ENCODE measurements at regions not wholly inside any gene's neighbourhood (a gene's known extent, or its start where the extent isn't known, plus 50 kb on each side); places are given as distances from the start of the nearest gene placed in this dataset.

DNA sequence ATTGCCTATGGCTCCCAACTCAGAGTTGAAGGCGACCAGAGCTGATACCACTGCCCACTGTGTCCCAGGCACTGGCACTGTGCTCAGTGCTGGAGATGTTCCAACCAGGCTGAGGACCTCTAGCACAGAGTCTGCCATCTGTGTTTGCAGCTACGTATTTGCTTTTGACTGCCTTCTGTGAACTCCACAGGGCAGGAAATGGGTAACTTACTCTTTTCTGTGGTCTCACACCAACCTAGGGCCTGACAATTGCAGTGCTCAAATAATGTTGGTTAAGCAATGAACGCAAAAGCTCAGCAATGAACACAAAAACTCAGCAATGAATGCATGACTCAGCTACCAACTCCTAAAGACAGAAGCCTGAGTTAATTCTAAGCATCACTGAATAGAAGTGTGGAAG, 202.8 kb downstream of the NUAK1 start:
- no peak overlapping the region for H3K27ac Mint-ChIP-seq
- no peaks in the 10 kb centered on the region for H3K36me3 Mint-ChIP-seq (ENCODE audit: low read depth)
- WGBS, 2 experiments (ENCODE audit: insufficient coverage in 1 of 2, insufficient read length in 1 of 2) = 88 to 90% methylated on average over 3 of the region's 3 CpGs
- no peaks in the 10 kb centered on the region for H3K27me3 ChIP-seq (ENCODE audit: control insufficient read depth, insufficient read depth, low read length, poor library complexity, severe bottlenecking)
- TF ChIP-seq, protein P1, sequence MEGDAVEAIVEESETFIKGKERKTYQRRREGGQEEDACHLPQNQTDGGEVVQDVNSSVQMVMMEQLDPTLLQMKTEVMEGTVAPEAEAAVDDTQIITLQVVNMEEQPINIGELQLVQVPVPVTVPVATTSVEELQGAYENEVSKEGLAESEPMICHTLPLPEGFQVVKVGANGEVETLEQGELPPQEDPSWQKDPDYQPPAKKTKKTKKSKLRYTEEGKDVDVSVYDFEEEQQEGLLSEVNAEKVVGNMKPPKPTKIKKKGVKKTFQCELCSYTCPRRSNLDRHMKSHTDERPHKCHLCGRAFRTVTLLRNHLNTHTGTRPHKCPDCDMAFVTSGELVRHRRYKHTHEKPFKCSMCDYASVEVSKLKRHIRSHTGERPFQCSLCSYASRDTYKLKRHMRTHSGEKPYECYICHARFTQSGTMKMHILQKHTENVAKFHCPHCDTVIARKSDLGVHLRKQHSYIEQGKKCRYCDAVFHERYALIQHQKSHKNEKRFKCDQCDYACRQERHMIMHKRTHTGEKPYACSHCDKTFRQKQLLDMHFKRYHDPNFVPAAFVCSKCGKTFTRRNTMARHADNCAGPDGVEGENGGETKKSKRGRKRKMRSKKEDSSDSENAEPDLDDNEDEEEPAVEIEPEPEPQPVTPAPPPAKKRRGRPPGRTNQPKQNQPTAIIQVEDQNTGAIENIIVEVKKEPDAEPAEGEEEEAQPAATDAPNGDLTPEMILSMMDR (conservative IDR thresholded peaks at IDR 0.05) = no peak
- no peak overlapping the region for H3K4me3 Mint-ChIP-seq
- H3K4me1 Mint-ChIP-seq = peaks cover 8% of the 10 kb centered on the region
- H3K27me3 Mint-ChIP-seq (ENCODE audit: insufficient read depth) = no peaks in the 10 kb centered on the region
- H3K9ac ChIP-seq (ENCODE audit: extremely low read depth, low read length, poor library complexity, severe bottlenecking) = no peak overlapping the region
- no peaks in the 10 kb centered on the region for H3K9me3 ChIP-seq (ENCODE audit: control insufficient read depth, low read length)
- H3K9me3 Mint-ChIP-seq = no peaks in the 10 kb centered on the region
- no peaks in the 10 kb centered on the region for H3K36me3 ChIP-seq (ENCODE audit: control insufficient read depth, insufficient read depth, low read length)
- H3K4me1 ChIP-seq (ENCODE audit: control insufficient read depth, insufficient read depth, low read length) = peaks cover 3% of the 10 kb centered on the region
- DNase-seq = no peak
- H3K27ac ChIP-seq (ENCODE audit: low read depth, low read length) = no peak overlapping the region
- no peak overlapping the region for H3K4me3 ChIP-seq (ENCODE audit: low read length)

DNA sequence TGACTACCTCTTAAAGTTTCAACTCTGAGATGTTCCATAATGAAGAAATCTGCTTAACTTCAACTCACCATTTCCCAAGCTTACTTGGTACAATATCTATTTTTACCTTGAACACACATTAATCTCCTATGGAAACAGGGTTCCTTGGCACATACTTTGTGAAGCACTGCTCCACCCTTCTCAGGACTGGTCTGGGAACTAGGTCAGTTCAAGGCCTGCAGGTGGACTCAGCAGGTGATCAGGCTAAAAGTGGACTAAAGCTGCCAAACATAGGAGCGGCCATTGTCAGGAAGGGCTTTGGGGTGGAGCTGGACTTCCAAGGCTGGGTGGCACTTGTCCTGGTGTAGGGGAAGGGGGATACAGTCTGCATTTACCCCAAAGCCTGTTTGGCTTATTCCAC, 202.3 kb downstream of the NUAK1 start:
- WGBS, 2 experiments (ENCODE audit: insufficient coverage in 1 of 2, insufficient read length in 1 of 2) = 100% methylated on average over 1 of the region's 1 CpG
- Histone ChIP-seq H3K27ac (ENCODE audit: low read depth, low read length) (no peak overlapping the region), H3K9me3 (ENCODE audit: control insufficient read depth, low read length) (no peaks in the 10 kb centered on the region), H3K9ac (ENCODE audit: extremely low read depth, low read length, poor library complexity, severe bottlenecking) (no peak overlapping the region), H3K4me1 (ENCODE audit: control insufficient read depth, insufficient read depth, low read length) (peaks cover 3% of the 10 kb centered on the region), H3K27me3 (ENCODE audit: control insufficient read depth, insufficient read depth, low read length, poor library complexity, severe bottlenecking) (no peaks in the 10 kb centered on the region), H3K36me3 (ENCODE audit: control insufficient read depth, insufficient read depth, low read length) (no peaks in the 10 kb centered on the region), H3K4me3 (ENCODE audit: low read length) (no peak overlapping the region)
- DNase-seq = no peak
- Mint-ChIP-seq H3K4me1 (peaks cover 8% of the 10 kb centered on the region), H3K4me3 (no peak overlapping the region), H3K27me3 (ENCODE audit: insufficient read depth) (no peaks in the 10 kb centered on the region), H3K9me3 (no peaks in the 10 kb centered on the region), H3K36me3 (ENCODE audit: low read depth) (no peaks in the 10 kb centered on the region), H3K27ac (no peak overlapping the region)
- TF ChIP-seq, protein P1 (conservative IDR thresholded peaks at IDR 0.05) = no peak

DNA sequence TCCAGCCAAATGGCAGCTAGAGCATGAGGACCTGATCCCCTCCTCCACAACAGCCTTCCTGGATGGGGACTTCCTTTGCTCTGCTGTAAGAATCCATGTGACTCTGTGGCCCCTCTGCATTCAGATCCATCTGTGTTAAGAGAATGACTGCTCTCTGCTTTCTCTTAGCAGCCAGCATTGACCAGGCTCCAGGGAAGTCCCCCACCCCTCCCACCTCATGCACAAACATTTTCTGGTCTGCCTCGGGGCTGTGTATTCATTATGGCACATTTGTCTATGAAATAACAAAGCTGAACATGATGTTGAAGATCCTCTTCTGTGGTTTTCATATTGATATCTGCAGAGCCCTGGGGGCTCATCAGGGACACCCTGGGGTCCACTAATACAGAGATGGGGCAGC, 201.7 kb downstream of the NUAK1 start:
- H3K27me3 ChIP-seq (ENCODE audit: control insufficient read depth, insufficient read depth, low read length, poor library complexity, severe bottlenecking) = no peaks in the 10 kb centered on the region
- no peak for DNase-seq
- no peak overlapping the region for H3K27ac Mint-ChIP-seq
- H3K4me3 Mint-ChIP-seq = no peak overlapping the region
- peaks cover 4% of the 10 kb centered on the region for H3K4me1 Mint-ChIP-seq
- H3K9me3 Mint-ChIP-seq = no peaks in the 10 kb centered on the region
- H3K9me3 ChIP-seq (ENCODE audit: control insufficient read depth, low read length) = no peaks in the 10 kb centered on the region
- no peaks in the 10 kb centered on the region for H3K36me3 ChIP-seq (ENCODE audit: control insufficient read depth, insufficient read depth, low read length)
- TF ChIP-seq, protein P1 (conservative IDR thresholded peaks at IDR 0.05) = no peak
- no peaks in the 10 kb centered on the region for H3K36me3 Mint-ChIP-seq (ENCODE audit: low read depth)
- no peak overlapping the region for H3K9ac ChIP-seq (ENCODE audit: extremely low read depth, low read length, poor library complexity, severe bottlenecking)
- peaks cover 3% of the 10 kb centered on the region for H3K4me1 ChIP-seq (ENCODE audit: control insufficient read depth, insufficient read depth, low read length)
- no peak overlapping the region for H3K27ac ChIP-seq (ENCODE audit: low read depth, low read length)
- H3K4me3 ChIP-seq (ENCODE audit: low read length) = no peak overlapping the region
- WGBS, 2 experiments (ENCODE audit: insufficient coverage in 1 of 2, insufficient read length in 1 of 2) = 100% methylated on average over 1 of the region's 1 CpG; no CpG with 5 or more reads in 1 of the 2 experiments
- H3K27me3 Mint-ChIP-seq (ENCODE audit: insufficient read depth) = no peaks in the 10 kb centered on the region

Measured in endodermal cell (in vitro differentiated cells).